IMR-90 (cell line): ENCODE measurements at regions not wholly inside any gene's neighbourhood (a gene's known extent, or its start where the extent isn't known, plus 50 kb on each side); places are given as distances from the start of the nearest gene placed in this dataset.

Experiments
- CHD1 ChIP-seq: IDR thresholded peaks from 2 replicates; pipeline ENCODE4 v1.6.1; 2012; ENCODE audit warnings: low read depth, low read length, improper control_type of control experiment
- FOS ChIP-seq: fragments of 150-350 bp; IDR thresholded peaks from 2 replicates; pipeline ENCODE4 v1.6.1; 2016; ENCODE audit warnings: low read depth, low read length
- POLR2A ChIP-seq: IDR thresholded peaks from 2 replicates; pipeline ENCODE4 v1.6.1; 2012; ENCODE audit warnings: mild to moderate bottlenecking, low read depth, low read length
- RCOR1 ChIP-seq: IDR thresholded peaks from 2 replicates; pipeline ENCODE4 v1.6.1; 2012; ENCODE audit warnings: mild to moderate bottlenecking, low read length, improper control_type of control experiment; ENCODE audit not compliant: insufficient replicate concordance
- TF ChIP-seq, protein P1 (sequence below): fragments of 150-350 bp; IDR thresholded peaks from 2 replicates; pipeline ENCODE4 v1.6.1; 2017; ENCODE audit warnings: mild to moderate bottlenecking, antibody characterized with exemption, low read length, low read depth
- TF ChIP-seq, protein P2 (sequence below): conservative IDR thresholded peaks from 2 replicates; pipeline ENCODE4 v1.5.1; 2012; ENCODE audit warnings: mild to moderate bottlenecking, low read depth, low read length, improper control_type of control experiment

DNA sequence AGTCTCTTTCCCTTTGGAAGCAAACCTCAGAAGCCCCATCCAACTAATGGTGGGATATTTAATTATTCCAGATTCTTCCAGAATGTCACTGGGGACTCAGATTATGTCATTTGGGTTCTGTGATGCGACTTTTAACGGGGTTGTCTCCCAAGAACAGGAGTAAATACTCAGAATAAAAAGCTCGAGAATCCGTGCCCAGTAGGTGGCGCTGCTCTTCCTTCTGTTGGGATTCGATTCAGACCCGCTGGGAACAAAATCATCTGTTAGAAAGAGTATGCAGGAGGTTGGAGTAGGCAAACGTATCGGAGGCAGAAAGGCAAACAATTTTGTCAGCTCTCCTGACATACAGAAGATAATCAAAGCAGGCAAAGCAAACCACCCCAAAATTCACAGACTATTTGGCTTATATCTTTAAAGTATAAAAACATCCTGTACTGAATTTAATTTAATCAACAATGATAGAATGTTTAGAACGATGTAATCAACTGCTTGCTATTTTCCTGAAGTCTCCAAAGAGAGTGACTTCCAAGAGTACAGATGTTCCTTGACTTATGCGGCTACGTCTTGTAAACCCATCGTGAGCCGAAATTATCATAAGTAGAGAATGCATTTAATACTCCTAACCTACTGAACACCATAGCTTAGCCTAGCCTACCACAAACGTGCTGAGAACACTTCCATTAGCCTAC lies 169.8 kb upstream of the RAI14 start:
- TF ChIP-seq, protein P1, sequence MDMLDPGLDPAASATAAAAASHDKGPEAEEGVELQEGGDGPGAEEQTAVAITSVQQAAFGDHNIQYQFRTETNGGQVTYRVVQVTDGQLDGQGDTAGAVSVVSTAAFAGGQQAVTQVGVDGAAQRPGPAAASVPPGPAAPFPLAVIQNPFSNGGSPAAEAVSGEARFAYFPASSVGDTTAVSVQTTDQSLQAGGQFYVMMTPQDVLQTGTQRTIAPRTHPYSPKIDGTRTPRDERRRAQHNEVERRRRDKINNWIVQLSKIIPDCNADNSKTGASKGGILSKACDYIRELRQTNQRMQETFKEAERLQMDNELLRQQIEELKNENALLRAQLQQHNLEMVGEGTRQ: no peak
- TF ChIP-seq, protein P2, sequence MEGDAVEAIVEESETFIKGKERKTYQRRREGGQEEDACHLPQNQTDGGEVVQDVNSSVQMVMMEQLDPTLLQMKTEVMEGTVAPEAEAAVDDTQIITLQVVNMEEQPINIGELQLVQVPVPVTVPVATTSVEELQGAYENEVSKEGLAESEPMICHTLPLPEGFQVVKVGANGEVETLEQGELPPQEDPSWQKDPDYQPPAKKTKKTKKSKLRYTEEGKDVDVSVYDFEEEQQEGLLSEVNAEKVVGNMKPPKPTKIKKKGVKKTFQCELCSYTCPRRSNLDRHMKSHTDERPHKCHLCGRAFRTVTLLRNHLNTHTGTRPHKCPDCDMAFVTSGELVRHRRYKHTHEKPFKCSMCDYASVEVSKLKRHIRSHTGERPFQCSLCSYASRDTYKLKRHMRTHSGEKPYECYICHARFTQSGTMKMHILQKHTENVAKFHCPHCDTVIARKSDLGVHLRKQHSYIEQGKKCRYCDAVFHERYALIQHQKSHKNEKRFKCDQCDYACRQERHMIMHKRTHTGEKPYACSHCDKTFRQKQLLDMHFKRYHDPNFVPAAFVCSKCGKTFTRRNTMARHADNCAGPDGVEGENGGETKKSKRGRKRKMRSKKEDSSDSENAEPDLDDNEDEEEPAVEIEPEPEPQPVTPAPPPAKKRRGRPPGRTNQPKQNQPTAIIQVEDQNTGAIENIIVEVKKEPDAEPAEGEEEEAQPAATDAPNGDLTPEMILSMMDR: peak; percentile 90
- TF ChIP-seq CHD1 (no peak), FOS (no peak), RCOR1 (no peak), POLR2A (peak; percentile 27; the same call in 1 of the 2 replicates)
